Chondrocyte (in vitro differentiated cells): ENCODE measurements at regions not wholly inside any gene's neighbourhood (a gene's known extent, or its start where the extent isn't known, plus 50 kb on each side); places are given as distances from the start of the nearest gene placed in this dataset.

ENCODE experiments used
- DNase-seq: peaks from one replicate; pipeline ENCODE4 v3.0.0; 2021; ENCODE audit warnings: mixed read lengths, low spot score
- H3K27ac Mint-ChIP-seq: one replicate; pipeline ENCODE4 v1.8.0; 2021; ENCODE audit warnings: mild to moderate bottlenecking, moderate library complexity, mixed read lengths; ENCODE audit not compliant: unreplicated experiment
- H3K27me3 Mint-ChIP-seq: 2 replicates; pipeline ENCODE4 v1.8.0; 2021; ENCODE audit warnings: low read depth, mixed read lengths
- H3K36me3 Mint-ChIP-seq: 2 replicates; pipeline ENCODE4 v1.8.0; 2021; ENCODE audit warnings: low read depth, mixed read lengths
- H3K4me1 Mint-ChIP-seq: 2 replicates; pipeline ENCODE4 v1.8.0; 2021; ENCODE audit warnings: low read depth, mild to moderate bottlenecking, mixed read lengths
- H3K4me3 Mint-ChIP-seq: one replicate; pipeline ENCODE4 v1.8.0; 2021; ENCODE audit warnings: mild to moderate bottlenecking, moderate library complexity, mixed read lengths; ENCODE audit not compliant: unreplicated experiment
- H3K9me3 Mint-ChIP-seq: 2 replicates; pipeline ENCODE4 v1.8.0; 2021; ENCODE audit warnings: low read depth, mixed read lengths
- CTCF ChIP-seq: fragments of 200-600 bp; sonication (generic); IDR thresholded peaks from 2 replicates; pipeline ENCODE4 v1.5.0; 2021; ENCODE audit warnings: antibody characterized with exemption, mild to moderate bottlenecking, moderate library complexity

GRCh38 chr11:106187860-106188456 is 110.5 kb downstream of the AASDHPPT start:
- H3K36me3 Mint-ChIP-seq, result no peaks in the 10 kb centered on the region
- H3K9me3 Mint-ChIP-seq, result peaks cover 10% of the 10 kb centered on the region
- no peak for DNase-seq
- peaks cover 7% of the 10 kb centered on the region for H3K4me1 Mint-ChIP-seq
- no peak overlapping the region for H3K4me3 Mint-ChIP-seq
- no peak overlapping the region for H3K27ac Mint-ChIP-seq
- no peaks in the 10 kb centered on the region for H3K27me3 Mint-ChIP-seq
- TF ChIP-seq CTCF, result no peak

GRCh38 chr11:106193956-106194355 is 116.5 kb downstream of the AASDHPPT start:
- Mint-ChIP-seq H3K4me3 (no peak overlapping the region), H3K27ac (no peak overlapping the region), H3K36me3 (no peaks in the 10 kb centered on the region), H3K4me1 (peaks cover 7% of the 10 kb centered on the region), H3K27me3 (peaks cover 2% of the 10 kb centered on the region), H3K9me3 (peaks cover 7% of the 10 kb centered on the region)
- no peak for DNase-seq
- TF ChIP-seq CTCF, result no peak

- Mint-ChIP-seq H3K4me1 (no peaks in the 10 kb centered on the region), H3K9me3 (peaks cover 4% of the 10 kb centered on the region), H3K4me3 (no peak overlapping the region), H3K27me3 (peaks cover 4% of the 10 kb centered on the region), H3K27ac (no peak overlapping the region), H3K36me3 (no peaks in the 10 kb centered on the region)
- no peak for DNase-seq
- TF ChIP-seq CTCF, result no peak
Observed at GRCh38 chr11:106197438-106197837, 120.0 kb downstream of the AASDHPPT start.

- H3K27ac Mint-ChIP-seq, result no peak overlapping the region
- H3K36me3 Mint-ChIP-seq, result no peaks in the 10 kb centered on the region
- H3K4me3 Mint-ChIP-seq, result no peak overlapping the region
- peaks cover 2% of the 10 kb centered on the region for H3K27me3 Mint-ChIP-seq
- H3K4me1 Mint-ChIP-seq, result no peaks in the 10 kb centered on the region
- no peak for DNase-seq
- TF ChIP-seq CTCF, result no peak
- peaks cover 3% of the 10 kb centered on the region for H3K9me3 Mint-ChIP-seq
Observed at GRCh38 chr11:106202935-106203620, 125.6 kb downstream of the AASDHPPT start.

- H3K4me1 Mint-ChIP-seq, result no peaks in the 10 kb centered on the region
- DNase-seq, result no peak
- peaks cover 4% of the 10 kb centered on the region for H3K27me3 Mint-ChIP-seq
- H3K27ac Mint-ChIP-seq, result no peak overlapping the region
- no peaks in the 10 kb centered on the region for H3K9me3 Mint-ChIP-seq
- H3K36me3 Mint-ChIP-seq, result no peaks in the 10 kb centered on the region
- no peak overlapping the region for H3K4me3 Mint-ChIP-seq
- no peak for TF ChIP-seq CTCF
Observed at GRCh38 chr11:106208760-106209159, 131.3 kb downstream of the AASDHPPT start.
